Choroid plexus epithelial cell (primary cell): ENCODE measurements at regions not wholly inside any gene's neighbourhood (a gene's known extent, or its start where the extent isn't known, plus 50 kb on each side); places are given as distances from the start of the nearest gene placed in this dataset.

ENCODE experiments used
- DNase-seq: peaks from one replicate; pipeline ENCODE4 v3.0.0-alpha.2; 2010; ENCODE audit warnings: low read depth
- H3K4me3 ChIP-seq: 2 replicates; pipeline ENCODE4 v1.5.1; 2011; ENCODE audit warnings: low read depth, mild to moderate bottlenecking, control low read depth, low read length, moderate library complexity
- TF ChIP-seq, protein P1 (sequence below): conservative IDR thresholded peaks from 2 replicates; pipeline ENCODE4 v1.5.1; 2011; ENCODE audit warnings: low read depth, mild to moderate bottlenecking, control low read depth, inconsistent platforms, low read length, moderate library complexity

DNA sequence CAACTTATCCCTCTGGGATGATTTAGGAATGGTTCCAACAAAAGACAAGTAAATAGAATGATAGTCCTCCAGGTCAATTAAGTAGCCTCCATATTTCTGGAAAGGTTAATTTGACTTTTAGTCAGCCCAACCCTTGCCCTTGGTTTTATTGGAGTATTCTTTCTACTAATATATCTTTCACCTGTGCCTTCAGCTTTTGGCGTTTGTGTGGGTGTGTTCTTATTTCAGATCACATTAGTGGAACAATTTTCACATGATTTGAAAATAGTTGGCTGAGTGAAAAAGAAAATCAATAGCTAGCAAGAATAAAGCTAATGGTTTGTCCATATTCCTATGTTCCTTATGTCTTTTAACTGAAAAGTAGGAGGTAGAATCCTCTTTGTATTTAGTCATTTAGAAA lies 239.6 kb upstream of the SGK1 start:
- no peak overlapping the region for H3K4me3 ChIP-seq
- TF ChIP-seq, protein P1, sequence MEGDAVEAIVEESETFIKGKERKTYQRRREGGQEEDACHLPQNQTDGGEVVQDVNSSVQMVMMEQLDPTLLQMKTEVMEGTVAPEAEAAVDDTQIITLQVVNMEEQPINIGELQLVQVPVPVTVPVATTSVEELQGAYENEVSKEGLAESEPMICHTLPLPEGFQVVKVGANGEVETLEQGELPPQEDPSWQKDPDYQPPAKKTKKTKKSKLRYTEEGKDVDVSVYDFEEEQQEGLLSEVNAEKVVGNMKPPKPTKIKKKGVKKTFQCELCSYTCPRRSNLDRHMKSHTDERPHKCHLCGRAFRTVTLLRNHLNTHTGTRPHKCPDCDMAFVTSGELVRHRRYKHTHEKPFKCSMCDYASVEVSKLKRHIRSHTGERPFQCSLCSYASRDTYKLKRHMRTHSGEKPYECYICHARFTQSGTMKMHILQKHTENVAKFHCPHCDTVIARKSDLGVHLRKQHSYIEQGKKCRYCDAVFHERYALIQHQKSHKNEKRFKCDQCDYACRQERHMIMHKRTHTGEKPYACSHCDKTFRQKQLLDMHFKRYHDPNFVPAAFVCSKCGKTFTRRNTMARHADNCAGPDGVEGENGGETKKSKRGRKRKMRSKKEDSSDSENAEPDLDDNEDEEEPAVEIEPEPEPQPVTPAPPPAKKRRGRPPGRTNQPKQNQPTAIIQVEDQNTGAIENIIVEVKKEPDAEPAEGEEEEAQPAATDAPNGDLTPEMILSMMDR, result no peak
- no peak for DNase-seq

DNA sequence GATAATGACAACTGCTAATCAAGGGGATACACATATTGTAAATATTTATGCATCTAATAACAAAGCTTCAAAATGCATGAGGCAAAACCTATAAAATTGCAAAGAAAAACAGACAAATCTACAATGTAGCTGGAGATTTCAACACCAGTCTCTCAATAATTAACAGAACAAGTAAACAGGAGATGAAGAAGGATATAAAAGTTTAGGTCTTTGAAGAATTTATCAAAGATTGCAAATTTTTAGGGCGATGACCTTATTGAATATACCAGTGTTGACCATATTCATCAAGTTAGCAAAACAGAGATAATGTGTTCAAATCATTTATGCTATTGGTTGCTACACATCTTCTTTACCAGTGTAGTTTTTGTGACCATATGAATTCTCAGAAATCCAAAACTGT lies 237.8 kb upstream of the SGK1 start:
- TF ChIP-seq, protein P1, result no peak
- DNase-seq, result no peak
- H3K4me3 ChIP-seq, result no peak overlapping the region

DNA sequence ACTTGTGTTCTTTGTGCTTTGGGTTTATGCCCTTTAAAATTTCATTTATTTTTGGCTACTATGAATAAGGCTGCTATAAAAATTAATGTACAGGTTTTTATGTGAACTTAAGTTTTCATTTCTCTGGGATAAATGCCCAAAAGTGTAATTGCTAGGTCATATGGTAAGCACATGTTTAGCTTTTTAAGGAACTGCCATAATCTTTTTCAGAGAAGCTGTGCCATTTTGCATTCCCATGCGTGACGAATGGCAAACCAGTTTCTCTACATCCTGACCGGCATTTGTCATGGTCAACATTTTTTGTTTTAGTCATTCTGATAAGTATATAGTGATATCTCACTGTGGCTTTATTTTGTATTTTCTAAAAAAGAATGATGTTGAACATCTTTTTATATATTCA lies 236.0 kb upstream of the SGK1 start:
- DNase-seq, result no peak
- TF ChIP-seq, protein P1, result no peak
- no peak overlapping the region for H3K4me3 ChIP-seq

DNA sequence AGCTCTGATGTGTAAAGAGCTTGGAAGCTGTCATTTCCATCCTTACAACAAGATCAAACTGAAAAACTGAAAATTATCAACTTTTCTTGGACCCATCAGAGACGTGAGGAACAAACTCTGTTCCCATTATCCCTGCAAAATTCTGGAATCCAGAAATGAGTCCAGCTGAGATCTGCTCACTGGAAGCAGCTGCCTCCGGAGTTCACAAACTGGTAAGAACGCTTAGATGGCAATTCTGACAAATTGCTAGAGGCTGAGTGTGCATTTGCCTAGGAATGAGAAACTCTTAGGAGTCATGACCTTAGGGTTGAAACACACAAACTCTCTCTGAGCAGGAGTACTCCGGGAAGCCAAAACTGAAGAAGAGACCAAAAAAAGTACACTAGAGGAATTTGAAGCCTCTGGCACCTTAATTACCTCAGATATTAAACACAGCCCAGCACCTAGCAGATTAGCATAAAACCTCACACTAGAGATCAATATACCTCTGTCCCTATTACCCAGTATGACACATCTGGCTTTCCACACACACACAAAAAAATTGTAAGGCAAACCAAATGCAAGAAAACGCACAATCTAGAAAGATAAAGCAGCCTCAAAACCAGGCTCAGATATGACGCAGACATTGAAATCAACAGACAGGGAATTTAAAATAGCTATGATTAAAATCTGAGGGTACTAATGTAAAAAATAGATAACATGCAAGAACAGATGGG lies 233.5 kb upstream of the SGK1 start:
- peak; percentile 93 for DNase-seq
- TF ChIP-seq, protein P1, result no peak
- no peak overlapping the region for H3K4me3 ChIP-seq

DNA sequence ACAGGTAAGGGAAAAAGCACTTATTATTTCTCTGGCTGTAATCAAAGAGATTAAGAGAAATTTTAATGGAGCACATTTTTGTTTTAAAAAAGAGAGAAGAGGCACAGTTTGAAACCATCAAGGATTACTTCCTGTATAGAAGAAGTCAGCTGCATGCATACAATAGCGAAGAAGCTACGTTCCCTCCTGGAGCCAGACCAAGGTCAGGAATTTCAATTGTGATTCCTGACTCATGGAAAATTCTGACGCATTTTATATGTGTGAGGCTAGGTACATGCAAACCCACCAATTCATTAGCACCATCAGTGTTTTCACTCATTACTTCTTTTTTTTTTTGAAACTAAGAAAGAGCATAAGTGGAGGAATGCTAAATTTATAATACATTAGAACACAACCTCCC lies 232.7 kb upstream of the SGK1 start:
- no peak overlapping the region for H3K4me3 ChIP-seq
- peak; percentile 56 for DNase-seq
- TF ChIP-seq, protein P1, result no peak

DNA sequence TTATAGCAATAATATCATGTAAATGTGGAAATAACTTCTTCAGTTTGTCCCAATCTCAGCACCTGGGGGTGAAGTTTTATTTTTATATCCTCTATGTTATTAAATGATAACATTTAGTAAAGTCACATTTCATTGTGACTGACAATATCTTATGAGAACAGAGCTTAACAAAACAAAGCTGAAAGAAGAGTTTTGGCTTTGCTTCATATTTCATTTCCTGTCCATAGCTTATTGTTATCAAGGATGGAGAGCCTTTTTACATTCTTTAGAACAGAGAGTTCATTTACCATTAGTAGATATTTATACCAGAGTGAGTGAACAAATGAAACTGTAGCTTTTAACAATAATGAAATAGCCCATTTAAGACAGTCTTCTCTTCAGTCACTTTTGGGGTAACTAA lies 231.9 kb upstream of the SGK1 start:
- TF ChIP-seq, protein P1, result no peak
- H3K4me3 ChIP-seq, result no peak overlapping the region
- peak; percentile 39 for DNase-seq

DNA sequence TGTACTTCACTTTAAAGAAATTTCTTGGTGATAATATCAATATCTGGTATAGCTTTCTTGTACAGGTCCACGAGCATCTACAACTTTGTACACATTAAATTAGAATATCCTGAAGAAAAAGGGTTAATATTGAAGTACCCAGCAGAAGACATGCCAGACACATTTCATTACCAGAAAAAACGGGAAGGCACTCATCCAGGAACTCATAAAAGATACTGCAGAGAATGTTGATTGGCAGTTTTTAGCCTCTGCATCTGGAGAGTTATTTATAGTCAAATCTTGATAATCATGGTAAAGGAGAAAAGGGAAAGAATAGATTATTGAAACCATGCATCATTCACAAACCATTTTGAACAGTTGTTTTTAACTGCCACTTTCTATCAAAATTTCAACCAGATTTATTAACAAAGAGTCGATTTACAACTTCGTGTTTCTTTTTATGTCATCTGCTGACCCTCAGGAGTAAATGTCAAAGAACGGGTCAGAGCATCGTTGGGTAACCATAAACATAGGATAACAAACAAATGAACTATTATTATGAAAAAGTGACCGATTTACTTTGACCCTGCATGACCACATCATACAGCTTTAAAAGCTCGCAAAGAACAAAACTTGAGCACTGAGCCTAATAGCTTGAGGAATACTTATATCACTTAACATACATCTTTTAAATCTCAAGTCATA lies 229.2 kb upstream of the SGK1 start:
- TF ChIP-seq, protein P1, result no peak
- no peak overlapping the region for H3K4me3 ChIP-seq
- DNase-seq, result no peak
